ENCODE measurements at regions not wholly inside any gene's neighbourhood (a gene's known extent, or its start where the extent isn't known, plus 50 kb on each side); places are given as distances from the start of the nearest gene placed in this dataset.
"Not testable (repeated sequence)": the region's sequence is repeated elsewhere in the genome, so short reads cannot be mapped to it uniquely, and the experiment has no call there.

GRCh38 chr6:2309122-2309521 lies 63.7 kb upstream of the GMDS start:
- H3K27me3 ChIP-seq (ENCODE audit: low read length) = no peaks in the 10 kb centered on the region
- no peaks in the 10 kb centered on the region for H3K36me3 ChIP-seq (ENCODE audit: low read length)
- TF ChIP-seq CTCF (IDR thresholded peaks at IDR 0.05; ENCODE audit: insufficient read depth, low read length, poor library complexity, severe bottlenecking) = no peak
- TF ChIP-seq EZH2phosphoT487 (conservative IDR thresholded peaks at IDR 0.05; ENCODE audit: low read length) = no peak
- H3K9me3 ChIP-seq (ENCODE audit: insufficient read depth, low read length) = no peaks in the 10 kb centered on the region
- H3K4me2 ChIP-seq (ENCODE audit: low read depth, low read length, poor library complexity, severe bottlenecking) = no peak overlapping the region
- H4K20me1 ChIP-seq (ENCODE audit: low read depth, low read length) = no peaks in the 10 kb centered on the region
- H3K79me2 ChIP-seq (ENCODE audit: insufficient read depth, low read length) = no peaks in the 10 kb centered on the region
- H3K9ac ChIP-seq (ENCODE audit: low read length) = no peak overlapping the region
- no peaks in the 10 kb centered on the region for H3F3A ChIP-seq (ENCODE audit: insufficient read depth)
- H3K9me2 ChIP-seq (replicated peaks; ENCODE audit: insufficient read depth, low read length) = no peaks in the 10 kb centered on the region
- no peak overlapping the region for H2AFZ ChIP-seq (ENCODE audit: low read depth, low read length, severe bottlenecking)
- no peak overlapping the region for H3K4me3 ChIP-seq (ENCODE audit: insufficient read depth, low read length, poor library complexity, severe bottlenecking)
- H3K27ac ChIP-seq (ENCODE audit: low read depth, low read length) = no peak overlapping the region

- no peaks in the 10 kb centered on the region for H3K27me3 ChIP-seq (ENCODE audit: low read length)
- H3K9me2 ChIP-seq (replicated peaks; ENCODE audit: insufficient read depth, low read length) = no peaks in the 10 kb centered on the region
- H4K20me1 ChIP-seq (ENCODE audit: low read depth, low read length) = no peaks in the 10 kb centered on the region
- H3K36me3 ChIP-seq (ENCODE audit: low read length) = no peaks in the 10 kb centered on the region
- TF ChIP-seq CTCF (IDR thresholded peaks at IDR 0.05; ENCODE audit: insufficient read depth, low read length, poor library complexity, severe bottlenecking) (no peak), EZH2phosphoT487 (conservative IDR thresholded peaks at IDR 0.05; ENCODE audit: low read length) (no peak)
- H3K9ac ChIP-seq (ENCODE audit: low read length) = no peak overlapping the region
- H3K79me2 ChIP-seq (ENCODE audit: insufficient read depth, low read length) = no peaks in the 10 kb centered on the region
- no peak overlapping the region for H3K27ac ChIP-seq (ENCODE audit: low read depth, low read length)
- no peaks in the 10 kb centered on the region for H3F3A ChIP-seq (ENCODE audit: insufficient read depth)
- no peaks in the 10 kb centered on the region for H3K9me3 ChIP-seq (ENCODE audit: insufficient read depth, low read length)
- no peak overlapping the region for H3K4me3 ChIP-seq (ENCODE audit: insufficient read depth, low read length, poor library complexity, severe bottlenecking)
- no peak overlapping the region for H3K4me2 ChIP-seq (ENCODE audit: low read depth, low read length, poor library complexity, severe bottlenecking)
- no peak overlapping the region for H2AFZ ChIP-seq (ENCODE audit: low read depth, low read length, severe bottlenecking)
Observed at GRCh38 chr6:2307799-2308198, 62.4 kb upstream of the GMDS start.

- Histone ChIP-seq H3K9me2 (replicated peaks; ENCODE audit: insufficient read depth, low read length) (no peaks in the 10 kb centered on the region), H3K27ac (ENCODE audit: low read depth, low read length) (no peak overlapping the region), H3K4me2 (ENCODE audit: low read depth, low read length, poor library complexity, severe bottlenecking) (no peak overlapping the region), H3K9me3 (ENCODE audit: insufficient read depth, low read length) (no peaks in the 10 kb centered on the region), H3K27me3 (ENCODE audit: low read length) (no peaks in the 10 kb centered on the region), H3K9ac (ENCODE audit: low read length) (no peak overlapping the region), H3K36me3 (ENCODE audit: low read length) (no peaks in the 10 kb centered on the region), H3K79me2 (ENCODE audit: insufficient read depth, low read length) (no peaks in the 10 kb centered on the region), H4K20me1 (ENCODE audit: low read depth, low read length) (no peaks in the 10 kb centered on the region), H3K4me3 (ENCODE audit: insufficient read depth, low read length, poor library complexity, severe bottlenecking) (no peak overlapping the region), H3F3A (ENCODE audit: insufficient read depth) (no peaks in the 10 kb centered on the region), H2AFZ (ENCODE audit: low read depth, low read length, severe bottlenecking) (no peak overlapping the region)
- TF ChIP-seq CTCF (IDR thresholded peaks at IDR 0.05; ENCODE audit: insufficient read depth, low read length, poor library complexity, severe bottlenecking) (no peak), EZH2phosphoT487 (conservative IDR thresholded peaks at IDR 0.05; ENCODE audit: low read length) (no peak)
Observed at GRCh38 chr6:2305951-2306350, 60.5 kb upstream of the GMDS start.

- H3K9me2 ChIP-seq (replicated peaks; ENCODE audit: insufficient read depth, low read length); H2AFZ ChIP-seq (ENCODE audit: low read depth, low read length, severe bottlenecking); H3K27ac ChIP-seq (ENCODE audit: low read depth, low read length); H3K36me3 ChIP-seq (ENCODE audit: low read length); H3K9me3 ChIP-seq (ENCODE audit: insufficient read depth, low read length); H3F3A ChIP-seq (ENCODE audit: insufficient read depth); H3K27me3 ChIP-seq (ENCODE audit: low read length); H3K4me2 ChIP-seq (ENCODE audit: low read depth, low read length, poor library complexity, severe bottlenecking); H4K20me1 ChIP-seq (ENCODE audit: low read depth, low read length); H3K9ac ChIP-seq (ENCODE audit: low read length); H3K79me2 ChIP-seq (ENCODE audit: insufficient read depth, low read length); H3K4me3 ChIP-seq (ENCODE audit: insufficient read depth, low read length, poor library complexity, severe bottlenecking): not testable (repeated sequence)
Observed at GRCh38 chr6:2302482-2302881, 57.1 kb upstream of the GMDS start.

All from SU-DHL-6 (cell line).